Uterus (tissue), 3 donors: ENCODE measurements at regions not wholly inside any gene's neighbourhood (a gene's known extent, or its start where the extent isn't known, plus 50 kb on each side); places are given as distances from the start of the nearest gene placed in this dataset.

Experiments
- DNase-seq, 2 donors: peaks; one replicate each; pipeline ENCODE4 v3.0.0-alpha.2; 2019 to 2020
- H3K27ac ChIP-seq, 2 donors: fragments of 200-600 bp; sonication (generic); 1 replicate in 1 of 2; 2 replicates in 1 of 2; pipeline ENCODE4 v1.5.1; 2016 to 2018
- H3K27me3 ChIP-seq, 2 donors: fragments of 200-600 bp; sonication (generic); one replicate each; pipeline ENCODE4 v1.5.1; 2018 to 2019; ENCODE audit warnings: control low read depth in 1 of 2
- H3K36me3 ChIP-seq, 2 donors: fragments of 200-600 bp; sonication (generic); one replicate each; pipeline ENCODE4 v1.5.1; 2019; ENCODE audit warnings: control low read depth in 1 of 2
- H3K4me1 ChIP-seq, 2 donors: fragments of 200-600 bp; sonication (generic); one replicate each; pipeline ENCODE4 v1.5.1; 2018 to 2019; ENCODE audit warnings: control low read depth in 1 of 2
- H3K4me3 ChIP-seq, 2 donors: fragments of 200-600 bp; sonication (generic); 1 replicate in 1 of 2; 2 replicates in 1 of 2; pipeline ENCODE4 v1.5.1; 2018 to 2019; ENCODE audit warnings: mild to moderate bottlenecking in 1 of 2
- H3K9me3 ChIP-seq, 2 donors: fragments of 200-600 bp; sonication (generic); one replicate each; pipeline ENCODE4 v1.5.1; 2019; ENCODE audit warnings: control low read depth in 1 of 2
- POLR2A ChIP-seq, 2 donors: fragments of 450-650 bp; IDR thresholded peaks; one replicate each; pipeline ENCODE4 v1.6.1; 2016; ENCODE audit warnings: antibody characterized with exemption in 2 of 2, mild to moderate bottlenecking in 1 of 2, moderate library complexity in 1 of 2
- intact Hi-C: fragments of 100-400 bp; cut with DNase I; formaldehyde crosslinking; loops from one replicate; pipeline ENCODE4 v1.15.1; 2023; ENCODE audit warnings: low total_unique reads
- TF ChIP-seq, protein P1 (sequence below), 4 experiments: fragments of 200-600 bp in 2 of 4; fragments of 450-650 bp in 2 of 4; sonication (generic) in 2 of 4; IDR thresholded peaks; one replicate each; pipeline ENCODE4 v1.5.1; 2016 to 2019; ENCODE audit warnings: antibody characterized with exemption in 4 of 4, mild to moderate bottlenecking in 2 of 4, moderate library complexity in 1 of 4
- donor health status: DM: yes; HTN: yes; CAD: no.

DNA sequence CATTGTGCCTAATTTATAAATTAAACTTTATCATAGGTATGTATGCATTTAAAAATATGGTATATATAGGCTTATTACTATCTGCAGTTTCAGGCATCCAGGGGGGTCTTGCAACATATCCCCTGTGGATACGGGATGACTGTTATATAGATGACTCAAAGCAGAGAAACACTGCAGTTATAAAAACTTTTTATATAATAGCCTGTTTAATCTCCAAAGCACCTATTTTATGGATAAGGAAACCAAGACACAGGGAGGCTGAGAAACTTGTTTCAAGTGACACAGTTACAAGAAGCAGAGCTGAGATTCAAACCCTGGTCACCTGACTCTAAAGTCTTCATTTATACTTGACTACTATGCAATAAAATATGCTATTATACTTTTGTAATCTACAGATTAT is 897.7 kb downstream of the KCNA4 start:
- no peak for DNase-seq
- no peaks in the 10 kb centered on the region for H3K36me3 ChIP-seq
- H3K27ac ChIP-seq: no peak overlapping the region
- H3K4me3 ChIP-seq: no peak overlapping the region
- no peaks in the 10 kb centered on the region for H3K27me3 ChIP-seq
- H3K9me3 ChIP-seq: no peaks in the 10 kb centered on the region
- TF ChIP-seq, protein P1, sequence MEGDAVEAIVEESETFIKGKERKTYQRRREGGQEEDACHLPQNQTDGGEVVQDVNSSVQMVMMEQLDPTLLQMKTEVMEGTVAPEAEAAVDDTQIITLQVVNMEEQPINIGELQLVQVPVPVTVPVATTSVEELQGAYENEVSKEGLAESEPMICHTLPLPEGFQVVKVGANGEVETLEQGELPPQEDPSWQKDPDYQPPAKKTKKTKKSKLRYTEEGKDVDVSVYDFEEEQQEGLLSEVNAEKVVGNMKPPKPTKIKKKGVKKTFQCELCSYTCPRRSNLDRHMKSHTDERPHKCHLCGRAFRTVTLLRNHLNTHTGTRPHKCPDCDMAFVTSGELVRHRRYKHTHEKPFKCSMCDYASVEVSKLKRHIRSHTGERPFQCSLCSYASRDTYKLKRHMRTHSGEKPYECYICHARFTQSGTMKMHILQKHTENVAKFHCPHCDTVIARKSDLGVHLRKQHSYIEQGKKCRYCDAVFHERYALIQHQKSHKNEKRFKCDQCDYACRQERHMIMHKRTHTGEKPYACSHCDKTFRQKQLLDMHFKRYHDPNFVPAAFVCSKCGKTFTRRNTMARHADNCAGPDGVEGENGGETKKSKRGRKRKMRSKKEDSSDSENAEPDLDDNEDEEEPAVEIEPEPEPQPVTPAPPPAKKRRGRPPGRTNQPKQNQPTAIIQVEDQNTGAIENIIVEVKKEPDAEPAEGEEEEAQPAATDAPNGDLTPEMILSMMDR (IDR thresholded peaks at IDR 0.05): no peak
- no peak for TF ChIP-seq POLR2A (IDR thresholded peaks at IDR 0.05)
- intact Hi-C loops: no loop called here
- no peaks in the 10 kb centered on the region for H3K4me1 ChIP-seq

DNA sequence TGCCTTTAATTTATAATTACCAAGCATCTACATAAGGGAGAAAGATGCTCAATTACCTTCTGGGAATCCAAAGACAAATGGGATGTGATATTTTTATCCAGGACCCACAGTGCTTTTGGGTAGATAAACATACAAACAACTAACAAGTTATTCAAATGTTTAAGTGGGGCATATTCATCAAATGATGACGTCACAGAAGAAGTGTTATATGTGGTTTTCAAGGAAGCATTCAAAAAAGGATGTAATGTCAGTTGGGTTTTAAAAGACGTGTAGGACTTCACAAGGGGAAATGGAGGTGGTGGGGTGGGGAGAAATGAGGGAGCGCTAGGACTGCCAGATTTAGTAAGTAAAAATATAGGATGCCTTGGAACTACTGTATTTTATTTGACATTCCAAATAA is 915.9 kb downstream of the KCNA4 start:
- H3K4me3 ChIP-seq: no peak overlapping the region
- intact Hi-C loops: no loop called here
- H3K27ac ChIP-seq: no peak overlapping the region
- TF ChIP-seq POLR2A (IDR thresholded peaks at IDR 0.05): no peak
- TF ChIP-seq, protein P1 (IDR thresholded peaks at IDR 0.05): no peak
- DNase-seq: no peak
- no peaks in the 10 kb centered on the region for H3K4me1 ChIP-seq
- no peaks in the 10 kb centered on the region for H3K36me3 ChIP-seq
- H3K9me3 ChIP-seq: no peaks in the 10 kb centered on the region
- H3K27me3 ChIP-seq: no peaks in the 10 kb centered on the region

DNA sequence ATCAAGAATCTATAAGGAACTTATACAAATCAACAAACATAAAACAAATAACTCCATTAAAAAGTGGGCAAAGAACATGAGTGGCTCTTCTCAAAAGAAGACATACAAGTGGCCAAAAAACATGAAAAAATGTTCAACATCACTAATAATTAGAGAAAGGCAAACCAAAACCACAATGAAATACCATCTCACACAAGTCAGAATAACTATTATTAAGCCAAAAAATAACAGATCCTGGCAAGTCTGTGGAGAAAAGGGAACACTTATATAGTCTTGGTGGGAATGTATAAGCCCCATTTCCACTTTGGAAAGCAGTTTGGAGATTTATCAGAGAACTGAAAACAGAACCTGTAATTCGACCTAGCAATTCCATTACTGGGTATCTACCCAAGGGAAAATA is 921.0 kb downstream of the KCNA4 start:
- TF ChIP-seq POLR2A (IDR thresholded peaks at IDR 0.05): no peak
- TF ChIP-seq, protein P1 (IDR thresholded peaks at IDR 0.05): no peak
- Histone ChIP-seq H3K27me3 (no peaks in the 10 kb centered on the region), H3K36me3 (no peaks in the 10 kb centered on the region), H3K9me3 (no peaks in the 10 kb centered on the region), H3K4me1 (no peaks in the 10 kb centered on the region), H3K4me3 (no peak overlapping the region), H3K27ac (no peak overlapping the region)
- no peak for DNase-seq
- intact Hi-C loops: no loop called here

DNA sequence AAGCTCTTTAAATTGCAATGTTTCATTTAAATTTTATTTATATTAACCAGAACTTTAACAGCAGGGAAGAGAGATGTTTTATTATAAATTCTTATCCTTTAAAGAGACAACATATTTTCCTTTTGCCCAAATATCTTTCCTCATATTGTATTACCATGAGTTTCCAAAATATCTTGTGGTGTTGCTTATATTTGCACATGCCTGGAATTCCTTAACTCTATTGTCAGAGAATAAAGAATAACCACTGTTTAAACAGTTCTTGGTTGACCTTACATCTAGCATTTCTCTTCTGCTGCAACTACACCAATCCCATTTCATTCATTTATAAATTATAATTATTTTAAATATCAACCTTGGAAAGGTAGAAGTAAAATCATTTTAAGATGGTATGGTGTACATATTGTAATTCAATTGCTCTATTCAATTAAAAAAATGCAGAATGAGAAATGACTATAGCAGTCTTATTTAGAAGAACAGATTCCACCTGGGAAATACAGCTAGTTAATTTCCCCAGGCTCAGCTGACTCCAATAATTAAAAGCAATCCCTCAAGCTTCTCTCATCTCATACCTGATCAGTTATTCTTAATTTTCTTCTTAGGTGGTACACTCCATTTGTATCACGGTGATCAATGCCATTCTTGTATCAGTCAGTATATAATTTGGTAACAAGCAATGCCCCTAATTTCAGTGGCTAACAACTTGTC is 923.3 kb downstream of the KCNA4 start:
- H3K9me3 ChIP-seq: no peaks in the 10 kb centered on the region
- DNase-seq: no peak
- H3K27me3 ChIP-seq: no peaks in the 10 kb centered on the region
- TF ChIP-seq, protein P1 (IDR thresholded peaks at IDR 0.05): no peak
- TF ChIP-seq POLR2A (IDR thresholded peaks at IDR 0.05): no peak
- H3K36me3 ChIP-seq: no peaks in the 10 kb centered on the region
- H3K27ac ChIP-seq: no peak overlapping the region
- intact Hi-C loops: no loop called here
- no peaks in the 10 kb centered on the region for H3K4me1 ChIP-seq
- H3K4me3 ChIP-seq: no peak overlapping the region

DNA sequence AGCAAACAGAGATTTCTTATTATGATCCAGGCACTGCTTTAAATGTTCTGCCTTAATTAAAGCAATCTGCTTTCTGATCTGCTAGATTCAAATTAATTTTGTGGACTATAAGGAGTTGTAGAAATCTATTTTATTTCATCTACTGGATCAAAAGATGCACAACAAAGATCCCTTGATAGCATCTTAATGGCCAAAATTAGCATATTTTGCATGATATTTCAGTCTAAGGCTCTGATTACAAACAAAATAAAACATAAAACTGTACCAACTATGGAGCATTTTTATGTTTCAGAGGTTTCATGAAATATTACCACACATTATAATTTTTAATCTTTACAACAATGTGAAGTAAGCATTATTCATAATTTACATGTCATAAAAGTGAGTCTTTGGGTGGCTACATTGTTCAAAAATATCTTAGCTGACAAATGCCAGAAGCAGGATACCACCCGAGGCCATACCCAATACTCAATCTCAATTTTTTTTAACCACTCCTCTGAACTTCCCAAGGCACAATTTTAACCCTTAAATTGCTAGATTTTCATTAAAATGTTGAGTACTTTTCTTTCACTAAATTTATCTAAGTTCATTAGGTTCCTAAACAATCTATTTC is 929.5 kb downstream of the KCNA4 start:
- intact Hi-C loops: no loop called here
- no peaks in the 10 kb centered on the region for H3K9me3 ChIP-seq
- H3K36me3 ChIP-seq: no peaks in the 10 kb centered on the region
- TF ChIP-seq POLR2A (IDR thresholded peaks at IDR 0.05): no peak
- TF ChIP-seq, protein P1 (IDR thresholded peaks at IDR 0.05): no peak
- no peaks in the 10 kb centered on the region for H3K27me3 ChIP-seq
- H3K4me1 ChIP-seq: no peaks in the 10 kb centered on the region
- H3K4me3 ChIP-seq: no peak overlapping the region
- no peak overlapping the region for H3K27ac ChIP-seq
- no peak for DNase-seq
